Upper lobe of right lung (tissue), 1 donor: ENCODE measurements at regions not wholly inside any gene's neighbourhood (a gene's known extent, or its start where the extent isn't known, plus 50 kb on each side); places are given as distances from the start of the nearest gene placed in this dataset.
"Not testable (repeated sequence)": the region's sequence is repeated elsewhere in the genome, so short reads cannot be mapped to it uniquely, and the experiment has no call there.

Source experiments
- ATAC-seq: fragments of 200-7000 bp; cut with Tn5 transposase; one replicate; pipeline ENCODE4 v1.9.1; 2020; ENCODE audit warnings: mild to moderate bottlenecking, moderate library complexity
- DNase-seq: peaks from one replicate; pipeline ENCODE4 v3.0.0-alpha.2; 2020
- H3K27ac ChIP-seq: fragments of 200-600 bp; one replicate; pipeline ENCODE4 v1.8.0; 2022
- H3K27me3 ChIP-seq: fragments of 200-600 bp; one replicate; pipeline ENCODE4 v1.8.0; 2022; ENCODE audit warnings: mild to moderate bottlenecking
- H3K36me3 ChIP-seq: fragments of 200-600 bp; one replicate; pipeline ENCODE4 v1.8.0; 2022
- H3K4me1 ChIP-seq: fragments of 200-600 bp; one replicate; pipeline ENCODE4 v1.8.0; 2022
- H3K4me3 ChIP-seq: fragments of 200-600 bp; one replicate; pipeline ENCODE4 v1.8.0; 2022; ENCODE audit warnings: mild to moderate bottlenecking
- H3K9me3 ChIP-seq: fragments of 200-600 bp; one replicate; pipeline ENCODE4 v1.8.0; 2022
- intact Hi-C: fragments of 100-400 bp; cut with DNase I; formaldehyde crosslinking; loops from one replicate; pipeline ENCODE4 v1.11.0; 2022
- TF ChIP-seq, protein P1 (sequence below): fragments of 200-600 bp; IDR thresholded peaks from one replicate; pipeline ENCODE4 v1.8.0; 2022; ENCODE audit warnings: antibody characterized with exemption
- donor health status: DM: no; HTN: yes; CAD: no; lungs with severe emphysema.

DNA sequence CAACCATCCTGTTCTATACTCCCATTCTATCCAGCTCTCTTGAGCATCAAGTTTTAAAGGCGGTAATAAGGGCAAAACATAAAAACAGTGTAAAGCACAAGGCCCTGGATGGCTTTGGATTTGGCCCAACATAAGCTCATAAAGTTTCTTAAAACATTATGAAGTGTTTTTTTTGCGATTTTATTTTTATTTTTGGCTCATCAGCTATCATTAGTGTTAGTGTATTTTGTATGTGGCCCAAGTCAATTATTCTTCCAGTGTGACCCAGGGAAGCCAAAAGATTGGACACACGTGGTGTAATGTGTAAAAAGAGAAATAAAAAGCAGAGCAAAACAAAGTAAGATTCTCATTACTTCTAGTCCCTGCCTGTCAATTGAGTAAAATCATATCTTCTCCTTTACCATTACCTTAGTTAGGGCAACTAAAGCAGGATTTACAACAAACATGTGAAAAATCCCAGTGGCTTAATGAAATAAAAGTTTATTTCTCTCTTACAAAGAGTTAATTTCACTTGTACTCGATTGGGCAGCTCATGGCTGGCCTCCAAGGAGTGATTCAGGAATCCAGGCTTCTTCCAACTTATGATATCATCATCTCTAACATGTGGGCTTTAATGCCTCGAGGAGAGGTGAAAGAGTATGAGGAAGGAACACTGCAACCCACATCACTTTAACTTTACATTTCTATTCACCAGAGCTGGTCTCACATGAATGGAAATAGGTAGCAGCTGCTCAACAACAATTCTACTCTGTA lies 725.2 kb upstream of the SLITRK1 start:
- intact Hi-C loops = no loop called here
- DNase-seq (no peak), ATAC-seq (no peak)
- no peaks in the 10 kb centered on the region for H3K9me3 ChIP-seq
- H3K27me3 ChIP-seq = no peaks in the 10 kb centered on the region
- H3K36me3 ChIP-seq = no peaks in the 10 kb centered on the region
- no peak overlapping the region for H3K4me3 ChIP-seq
- no peak overlapping the region for H3K27ac ChIP-seq
- TF ChIP-seq, protein P1, sequence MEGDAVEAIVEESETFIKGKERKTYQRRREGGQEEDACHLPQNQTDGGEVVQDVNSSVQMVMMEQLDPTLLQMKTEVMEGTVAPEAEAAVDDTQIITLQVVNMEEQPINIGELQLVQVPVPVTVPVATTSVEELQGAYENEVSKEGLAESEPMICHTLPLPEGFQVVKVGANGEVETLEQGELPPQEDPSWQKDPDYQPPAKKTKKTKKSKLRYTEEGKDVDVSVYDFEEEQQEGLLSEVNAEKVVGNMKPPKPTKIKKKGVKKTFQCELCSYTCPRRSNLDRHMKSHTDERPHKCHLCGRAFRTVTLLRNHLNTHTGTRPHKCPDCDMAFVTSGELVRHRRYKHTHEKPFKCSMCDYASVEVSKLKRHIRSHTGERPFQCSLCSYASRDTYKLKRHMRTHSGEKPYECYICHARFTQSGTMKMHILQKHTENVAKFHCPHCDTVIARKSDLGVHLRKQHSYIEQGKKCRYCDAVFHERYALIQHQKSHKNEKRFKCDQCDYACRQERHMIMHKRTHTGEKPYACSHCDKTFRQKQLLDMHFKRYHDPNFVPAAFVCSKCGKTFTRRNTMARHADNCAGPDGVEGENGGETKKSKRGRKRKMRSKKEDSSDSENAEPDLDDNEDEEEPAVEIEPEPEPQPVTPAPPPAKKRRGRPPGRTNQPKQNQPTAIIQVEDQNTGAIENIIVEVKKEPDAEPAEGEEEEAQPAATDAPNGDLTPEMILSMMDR = no peak
- H3K4me1 ChIP-seq = no peaks in the 10 kb centered on the region

DNA sequence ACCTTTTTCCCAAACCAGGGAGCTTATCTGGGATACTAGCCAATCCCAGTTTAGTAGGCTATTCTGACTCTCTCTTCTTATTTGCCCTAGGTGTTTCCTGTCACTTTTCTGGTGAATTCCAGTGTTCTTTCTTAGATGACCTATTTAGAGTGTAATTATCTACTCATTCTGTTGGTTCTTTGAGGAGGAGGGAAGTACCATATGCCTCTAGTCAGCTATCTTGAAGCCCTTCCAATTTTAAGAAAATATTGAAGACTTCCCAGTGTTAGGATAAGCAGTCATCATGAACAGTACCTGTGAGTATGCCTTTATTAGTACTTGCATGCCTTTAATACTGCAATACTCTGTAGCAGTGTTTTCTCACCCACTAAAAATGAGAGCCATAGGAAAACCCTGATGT lies 724.3 kb upstream of the SLITRK1 start:
- no peaks in the 10 kb centered on the region for H3K4me1 ChIP-seq
- no peaks in the 10 kb centered on the region for H3K9me3 ChIP-seq
- H3K4me3 ChIP-seq = no peak overlapping the region
- H3K27me3 ChIP-seq = no peaks in the 10 kb centered on the region
- DNase-seq = no peak
- H3K27ac ChIP-seq = no peak overlapping the region
- no peak for ATAC-seq
- H3K36me3 ChIP-seq = no peaks in the 10 kb centered on the region
- TF ChIP-seq, protein P1 = no peak
- intact Hi-C loops = no loop called here

DNA sequence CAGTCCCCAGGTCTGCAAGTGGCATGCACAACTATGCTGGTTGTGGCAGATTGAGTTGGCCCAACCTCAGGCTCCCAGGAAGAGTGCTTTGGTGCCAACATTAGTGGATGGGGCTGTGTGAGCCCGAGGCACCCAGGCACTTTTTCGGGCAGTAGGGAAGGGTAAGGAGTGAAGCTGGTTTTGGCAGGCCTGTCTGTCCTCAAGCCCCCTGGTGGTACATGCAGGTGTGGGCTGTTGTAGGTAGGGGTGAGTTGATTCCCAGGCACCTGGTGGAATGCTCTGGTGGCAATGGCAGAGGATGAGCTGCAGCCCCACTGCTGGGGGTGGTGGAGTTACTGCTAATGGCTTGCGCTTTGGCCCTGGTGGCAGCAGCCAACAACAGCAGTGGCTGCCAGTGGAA lies 723.7 kb upstream of the SLITRK1 start:
- no peaks in the 10 kb centered on the region for H3K36me3 ChIP-seq
- TF ChIP-seq, protein P1 = no peak
- intact Hi-C loops = no loop called here
- H3K27ac ChIP-seq = no peak overlapping the region
- H3K4me3 ChIP-seq = no peak overlapping the region
- DNase-seq = no peak
- no peaks in the 10 kb centered on the region for H3K4me1 ChIP-seq
- H3K27me3 ChIP-seq = no peaks in the 10 kb centered on the region
- H3K9me3 ChIP-seq = no peaks in the 10 kb centered on the region
- no peak for ATAC-seq

DNA sequence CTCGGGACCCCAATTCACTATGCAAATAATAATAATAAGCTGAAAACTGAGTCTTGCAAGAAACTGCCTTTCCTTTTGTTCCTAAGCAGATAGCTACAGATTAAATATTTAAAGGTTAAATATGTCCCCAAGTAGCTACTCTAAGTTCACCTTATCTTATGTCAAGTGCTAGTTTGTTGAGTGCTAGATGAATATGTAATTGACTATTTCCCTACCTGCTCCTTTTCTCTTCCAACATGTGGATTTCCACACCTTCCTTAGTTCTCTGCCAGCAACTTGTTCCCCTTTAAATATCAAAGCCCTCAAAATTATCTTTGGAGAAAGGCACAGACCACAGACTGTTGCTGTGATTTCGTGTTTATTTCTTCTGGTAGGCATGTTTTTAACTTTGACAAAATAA lies 709.2 kb upstream of the SLITRK1 start:
- Histone ChIP-seq H3K4me1 (no peaks in the 10 kb centered on the region), H3K27ac (no peak overlapping the region), H3K36me3 (no peaks in the 10 kb centered on the region), H3K9me3 (no peaks in the 10 kb centered on the region), H3K4me3 (no peak overlapping the region), H3K27me3 (no peaks in the 10 kb centered on the region)
- DNase-seq (no peak), ATAC-seq (no peak)
- TF ChIP-seq, protein P1 = no peak
- intact Hi-C loops = no loop called here

DNA sequence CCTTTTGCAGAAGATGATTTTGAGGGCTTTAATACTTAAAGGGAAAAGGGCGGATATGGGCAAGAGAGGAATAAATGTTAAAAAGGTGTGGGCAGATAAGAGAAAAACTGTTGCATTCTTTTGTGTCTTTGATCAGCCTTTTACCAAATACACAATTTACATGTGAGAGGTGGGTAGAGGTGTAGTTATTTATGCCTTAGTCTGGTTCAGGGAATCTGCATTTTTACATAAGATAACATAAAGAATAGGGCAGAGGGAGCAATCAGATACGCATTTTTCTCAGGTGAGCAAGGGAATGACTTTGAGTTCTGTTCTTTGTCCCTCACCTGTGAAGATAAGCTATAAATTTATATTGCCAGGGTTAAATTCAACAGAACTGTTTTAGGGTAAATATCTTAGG lies 708.4 kb upstream of the SLITRK1 start:
- ATAC-seq (no peak), DNase-seq (no peak)
- Histone ChIP-seq H3K9me3 (no peaks in the 10 kb centered on the region), H3K4me3 (no peak overlapping the region), H3K27ac (no peak overlapping the region), H3K27me3 (no peaks in the 10 kb centered on the region), H3K4me1 (no peaks in the 10 kb centered on the region), H3K36me3 (no peaks in the 10 kb centered on the region)
- TF ChIP-seq, protein P1 = no peak
- intact Hi-C loops = no loop called here

DNA sequence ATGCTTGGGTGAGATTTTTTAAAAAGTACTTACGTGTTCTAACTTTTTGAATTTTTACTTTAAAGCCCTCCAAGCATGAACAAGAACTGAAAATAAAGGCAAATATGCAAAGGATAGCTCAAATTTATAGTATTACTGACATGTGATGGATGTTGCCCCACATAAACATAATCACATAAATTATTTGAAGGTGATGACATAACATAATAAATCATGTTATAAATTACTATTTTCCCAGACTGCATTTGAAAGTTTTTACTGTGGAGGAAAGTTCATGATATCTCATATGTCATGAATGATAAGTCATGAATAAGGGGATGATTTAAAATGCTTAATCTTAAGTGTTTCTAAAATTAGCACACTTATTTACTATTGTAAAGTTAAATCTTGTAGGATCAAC lies 705.7 kb upstream of the SLITRK1 start:
- H3K4me3 ChIP-seq = no peak overlapping the region
- H3K36me3 ChIP-seq = no peaks in the 10 kb centered on the region
- H3K27ac ChIP-seq = no peak overlapping the region
- TF ChIP-seq, protein P1 = no peak
- H3K4me1 ChIP-seq = no peaks in the 10 kb centered on the region
- DNase-seq (no peak), ATAC-seq (no peak)
- intact Hi-C loops = no loop called here
- H3K9me3 ChIP-seq = no peaks in the 10 kb centered on the region
- H3K27me3 ChIP-seq = no peaks in the 10 kb centered on the region

DNA sequence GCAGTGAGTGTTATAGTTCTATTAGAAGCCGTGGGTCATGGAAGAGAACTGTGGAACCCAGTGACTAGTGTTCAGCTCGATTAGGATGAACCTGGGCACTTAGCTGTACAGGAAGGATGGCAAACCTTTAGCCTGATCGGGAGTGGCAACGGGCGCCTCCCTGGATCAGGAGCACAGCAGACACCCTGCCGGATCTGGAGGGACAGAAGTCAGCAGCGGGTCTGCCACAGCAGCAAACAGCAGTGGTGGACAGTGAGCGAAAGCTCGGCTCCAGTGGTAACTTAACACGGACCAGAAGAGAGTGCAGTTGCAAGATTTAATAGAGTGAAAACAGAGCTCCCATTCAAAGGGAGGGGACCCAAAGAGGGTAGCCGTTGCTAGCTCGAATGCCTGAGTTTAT lies 697.6 kb upstream of the SLITRK1 start:
- H3K9me3 ChIP-seq, intact Hi-C loops, DNase-seq, H3K4me3 ChIP-seq, H3K27ac ChIP-seq, H3K4me1 ChIP-seq, H3K27me3 ChIP-seq, ATAC-seq, H3K36me3 ChIP-seq: not testable (repeated sequence)
